ENCODE measurements at regions not wholly inside any gene's neighbourhood (a gene's known extent, or its start where the extent isn't known, plus 50 kb on each side); places are given as distances from the start of the nearest gene placed in this dataset.

GRCh38 chr14:81884382-81884781 lies 350.7 kb upstream of the SEL1L start:
- TF ChIP-seq POLR2AphosphoS5 (IDR thresholded peaks at IDR 0.05) (no peak), CTCF (IDR thresholded peaks at IDR 0.05) (no peak), EP300 (IDR thresholded peaks at IDR 0.05) (no peak), POLR2A (IDR thresholded peaks at IDR 0.05) (no peak)
- H3K27ac ChIP-seq: no peak overlapping the region
- no peak overlapping the region for H3K4me3 ChIP-seq
- DNase-seq (no peak), ATAC-seq (ENCODE audit: low FRiP score in 2 of 2) (no peak)
- no peaks in the 10 kb centered on the region for H3K27me3 ChIP-seq
- no peaks in the 10 kb centered on the region for H3K4me1 ChIP-seq
- 23 to 30% methylated on average over 1 of the region's 1 CpG for WGBS, 2 donors
- H3K36me3 ChIP-seq: no peaks in the 10 kb centered on the region
- no peaks in the 10 kb centered on the region for H3K9me3 ChIP-seq

GRCh38 chr14:81886588-81886987 lies 352.9 kb upstream of the SEL1L start:
- no peaks in the 10 kb centered on the region for H3K4me1 ChIP-seq
- H3K9me3 ChIP-seq: no peaks in the 10 kb centered on the region
- no peak for TF ChIP-seq POLR2AphosphoS5 (IDR thresholded peaks at IDR 0.05)
- no peaks in the 10 kb centered on the region for H3K36me3 ChIP-seq
- H3K27ac ChIP-seq: no peak overlapping the region
- no peak for DNase-seq
- no peak for ATAC-seq (ENCODE audit: low FRiP score in 2 of 2)
- 89 to 91% methylated on average over 2 of the region's 2 CpGs for WGBS, 2 donors
- H3K4me3 ChIP-seq: no peak overlapping the region
- no peaks in the 10 kb centered on the region for H3K27me3 ChIP-seq

GRCh38 chr14:81889529-81889928 lies 355.9 kb upstream of the SEL1L start:
- no peak overlapping the region for H3K4me3 ChIP-seq
- 45 to 49% methylated on average over 2 of the region's 2 CpGs for WGBS, 2 donors
- H3K4me1 ChIP-seq: no peaks in the 10 kb centered on the region
- TF ChIP-seq POLR2A (IDR thresholded peaks at IDR 0.05): no peak
- no peak for TF ChIP-seq CTCF (IDR thresholded peaks at IDR 0.05)
- no peak for TF ChIP-seq EP300 (IDR thresholded peaks at IDR 0.05)
- no peak for TF ChIP-seq POLR2AphosphoS5 (IDR thresholded peaks at IDR 0.05)
- no peaks in the 10 kb centered on the region for H3K36me3 ChIP-seq
- no peaks in the 10 kb centered on the region for H3K9me3 ChIP-seq
- H3K27ac ChIP-seq: no peak overlapping the region
- H3K27me3 ChIP-seq: no peaks in the 10 kb centered on the region
- DNase-seq: no peak
- no peak for ATAC-seq (ENCODE audit: low FRiP score in 2 of 2)

- no peak overlapping the region for H3K4me3 ChIP-seq
- peak in 1 of 2 donors; percentile 53 for ATAC-seq (ENCODE audit: low FRiP score in 2 of 2)
- WGBS, 2 donors: 47 to 51% methylated on average over 1 of the region's 1 CpG
Measured at GRCh38 chr14:81890020-81890419, 356.4 kb upstream of the SEL1L start.

GRCh38 chr14:81903477-81903876 lies 369.8 kb upstream of the SEL1L start:
- H3K4me1 ChIP-seq: no peaks in the 10 kb centered on the region
- 50 to 72% methylated on average over 1 to 2 of the region's 5 CpGs for WGBS, 2 donors

More at GRCh38 chr14:81890020-81890419, 356.4 kb upstream of the SEL1L start:
- H3K36me3 ChIP-seq: no peaks in the 10 kb centered on the region
- no peak for DNase-seq
- H3K9me3 ChIP-seq: no peaks in the 10 kb centered on the region
- no peak overlapping the region for H3K27ac ChIP-seq
- H3K4me1 ChIP-seq: no peaks in the 10 kb centered on the region
- no peak for TF ChIP-seq CTCF (IDR thresholded peaks at IDR 0.05)
- TF ChIP-seq POLR2AphosphoS5 (IDR thresholded peaks at IDR 0.05): no peak
- TF ChIP-seq POLR2A (IDR thresholded peaks at IDR 0.05): no peak
- TF ChIP-seq EP300 (IDR thresholded peaks at IDR 0.05): no peak
- no peaks in the 10 kb centered on the region for H3K27me3 ChIP-seq

More at GRCh38 chr14:81903477-81903876, 369.8 kb upstream of the SEL1L start:
- H3K4me3 ChIP-seq: no peak overlapping the region
- DNase-seq: no peak
- peaks cover 0 to 11% (median 4%) of the 10 kb centered on the region in 4 donors for H3K9me3 ChIP-seq
- TF ChIP-seq POLR2A (IDR thresholded peaks at IDR 0.05): no peak
- TF ChIP-seq CTCF (IDR thresholded peaks at IDR 0.05): no peak
- no peak for TF ChIP-seq EP300 (IDR thresholded peaks at IDR 0.05)
- no peak for TF ChIP-seq POLR2AphosphoS5 (IDR thresholded peaks at IDR 0.05)
- no peaks in the 10 kb centered on the region for H3K27me3 ChIP-seq
- peak in 1 of 2 donors; percentile 40 for ATAC-seq (ENCODE audit: low FRiP score in 2 of 2)
- H3K36me3 ChIP-seq: no peaks in the 10 kb centered on the region
- H3K27ac ChIP-seq: no peak overlapping the region

Measured in upper lobe of left lung (tissue), 6 donors.